ENCODE measurements at regions not wholly inside any gene's neighbourhood (a gene's known extent, or its start where the extent isn't known, plus 50 kb on each side); places are given as distances from the start of the nearest gene placed in this dataset.

- H3K4me2 ChIP-seq (ENCODE audit: insufficient read depth, low read length): no peak overlapping the region
- ATAC-seq (ENCODE audit: insufficient read depth, low read depth) (no peak), DNase-seq (no peak)
- TF ChIP-seq CTCF (IDR thresholded peaks at IDR 0.05; ENCODE audit: borderline replicate concordance, extremely low read depth, low read length, poor library complexity, severe bottlenecking): no peak
- TF ChIP-seq EZH2 (IDR thresholded peaks at IDR 0.05; ENCODE audit: borderline replicate concordance, low read depth, low read length, severe bottlenecking): no peak
- no peaks in the 10 kb centered on the region for H4K20me1 ChIP-seq (ENCODE audit: insufficient read depth, low read length)
- no peak overlapping the region for H3K27ac ChIP-seq (ENCODE audit: low read length)
- no peak overlapping the region for H3K9ac ChIP-seq (ENCODE audit: low read depth, low read length)
- H3K27me3 ChIP-seq (ENCODE audit: insufficient read depth, low read length, poor library complexity): peaks cover 9% of the 10 kb centered on the region
- H3K9me3 ChIP-seq (ENCODE audit: insufficient read depth, low read length, severe bottlenecking): no peaks in the 10 kb centered on the region
- H3K79me2 ChIP-seq (ENCODE audit: insufficient read depth, low read length): no peaks in the 10 kb centered on the region
- H3K4me3 ChIP-seq (ENCODE audit: low read depth in 1 of 2, low read length in 2 of 2): no peak overlapping the region
- H3K36me3 ChIP-seq (ENCODE audit: insufficient read depth, low read length): no peaks in the 10 kb centered on the region
- no peak overlapping the region for H2AFZ ChIP-seq (ENCODE audit: low read depth, low read length)
- H3K4me1 ChIP-seq (ENCODE audit: insufficient read depth, low read length): peaks cover 4% of the 10 kb centered on the region; the same call in 1 of the 2 replicates
Observed at GRCh38 chr16:86831366-86831765, 253.0 kb downstream of the FOXL1 start.

- H3K27me3 ChIP-seq (ENCODE audit: insufficient read depth, low read length, poor library complexity): peaks cover 9% of the 10 kb centered on the region
- no peak overlapping the region for H3K9ac ChIP-seq (ENCODE audit: low read depth, low read length)
- H2AFZ ChIP-seq (ENCODE audit: low read depth, low read length): no peak overlapping the region
- no peak overlapping the region for H3K4me2 ChIP-seq (ENCODE audit: insufficient read depth, low read length)
- H3K4me1 ChIP-seq (ENCODE audit: insufficient read depth, low read length): no peaks in the 10 kb centered on the region
- ATAC-seq (ENCODE audit: insufficient read depth, low read depth) (no peak), DNase-seq (no peak)
- H4K20me1 ChIP-seq (ENCODE audit: insufficient read depth, low read length): no peaks in the 10 kb centered on the region
- H3K27ac ChIP-seq (ENCODE audit: low read length): no peak overlapping the region
- TF ChIP-seq EZH2 (IDR thresholded peaks at IDR 0.05; ENCODE audit: borderline replicate concordance, low read depth, low read length, severe bottlenecking): no peak
- TF ChIP-seq CTCF (IDR thresholded peaks at IDR 0.05; ENCODE audit: borderline replicate concordance, extremely low read depth, low read length, poor library complexity, severe bottlenecking): no peak
- H3K9me3 ChIP-seq (ENCODE audit: insufficient read depth, low read length, severe bottlenecking): no peaks in the 10 kb centered on the region
- H3K36me3 ChIP-seq (ENCODE audit: insufficient read depth, low read length): no peaks in the 10 kb centered on the region
- no peak overlapping the region for H3K4me3 ChIP-seq (ENCODE audit: low read depth in 1 of 2, low read length in 2 of 2)
- no peaks in the 10 kb centered on the region for H3K79me2 ChIP-seq (ENCODE audit: insufficient read depth, low read length)
Observed at GRCh38 chr16:86833136-86833535, 254.8 kb downstream of the FOXL1 start.

GRCh38 chr16:86834451-86835035 lies 256.2 kb downstream of the FOXL1 start:
- Histone ChIP-seq H3K4me2 (ENCODE audit: insufficient read depth, low read length) (no peak overlapping the region), H3K4me3 (ENCODE audit: low read depth in 1 of 2, low read length in 2 of 2) (no peak overlapping the region), H3K27ac (ENCODE audit: low read length) (no peak overlapping the region), H3K9ac (ENCODE audit: low read depth, low read length) (no peak overlapping the region), H3K27me3 (ENCODE audit: insufficient read depth, low read length, poor library complexity) (peaks cover 9% of the 10 kb centered on the region), H3K79me2 (ENCODE audit: insufficient read depth, low read length) (no peaks in the 10 kb centered on the region), H2AFZ (ENCODE audit: low read depth, low read length) (no peak overlapping the region), H3K36me3 (ENCODE audit: insufficient read depth, low read length) (no peaks in the 10 kb centered on the region), H3K9me3 (ENCODE audit: insufficient read depth, low read length, severe bottlenecking) (no peaks in the 10 kb centered on the region), H3K4me1 (ENCODE audit: insufficient read depth, low read length) (no peaks in the 10 kb centered on the region), H4K20me1 (ENCODE audit: insufficient read depth, low read length) (no peaks in the 10 kb centered on the region)
- TF ChIP-seq CTCF (IDR thresholded peaks at IDR 0.05; ENCODE audit: borderline replicate concordance, extremely low read depth, low read length, poor library complexity, severe bottlenecking) (no peak), EZH2 (IDR thresholded peaks at IDR 0.05; ENCODE audit: borderline replicate concordance, low read depth, low read length, severe bottlenecking) (no peak)
- DNase-seq (no peak), ATAC-seq (ENCODE audit: insufficient read depth, low read depth) (no peak)
